HG03175 (cell line): ENCODE measurements at regions not wholly inside any gene's neighbourhood (a gene's known extent, or its start where the extent isn't known, plus 50 kb on each side); places are given as distances from the start of the nearest gene placed in this dataset.
"Not testable (repeated sequence)": the region's sequence is repeated elsewhere in the genome, so short reads cannot be mapped to it uniquely, and the experiment has no call there.

Experiments
- ATAC-seq: cut with Tn5 transposase; IDR thresholded peaks from one replicate; pipeline ENCODE4 v1.9.1; 2021; ENCODE audit warnings: mild to moderate bottlenecking, moderate library complexity; ENCODE audit not compliant: unreplicated experiment

DNA sequence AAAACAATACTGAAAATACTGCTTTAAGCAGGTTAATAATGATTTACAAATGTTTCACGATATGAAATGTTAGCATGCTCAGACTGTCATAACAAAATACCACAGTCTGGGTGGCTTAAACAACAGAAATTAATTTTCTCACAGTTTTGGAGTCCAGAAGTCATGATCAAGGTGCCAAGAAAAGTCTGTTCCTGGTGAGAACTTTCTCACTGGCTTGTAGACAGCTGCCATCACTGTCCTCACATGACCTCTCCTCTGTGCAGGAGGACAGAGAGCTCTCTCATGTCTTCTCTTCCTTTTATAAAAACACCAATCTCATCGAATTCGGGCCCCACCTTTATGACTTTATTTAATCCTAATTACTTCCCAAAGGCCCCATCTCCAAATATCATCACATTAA lies 426.7 kb downstream of the KLHL13 start:
- ATAC-seq, result no peak

DNA sequence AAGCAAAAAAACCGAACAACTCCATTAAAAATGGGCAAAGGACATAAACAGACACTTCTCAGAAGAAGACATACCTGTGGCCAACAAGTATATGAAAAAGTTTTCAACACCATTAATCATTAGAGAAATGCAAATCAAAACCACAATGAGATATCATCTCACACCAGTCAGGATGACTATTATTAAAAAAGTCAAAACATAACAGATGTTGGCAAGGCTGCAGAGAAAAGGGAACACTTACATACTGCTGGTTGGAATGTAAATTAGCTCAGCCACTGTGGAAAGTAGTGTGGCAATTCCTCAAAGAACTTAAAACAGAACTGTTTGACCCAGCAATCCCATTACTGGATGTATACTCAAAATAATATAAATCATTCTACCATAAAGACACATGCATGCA lies 436.3 kb downstream of the KLHL13 start:
- no peak for ATAC-seq

DNA sequence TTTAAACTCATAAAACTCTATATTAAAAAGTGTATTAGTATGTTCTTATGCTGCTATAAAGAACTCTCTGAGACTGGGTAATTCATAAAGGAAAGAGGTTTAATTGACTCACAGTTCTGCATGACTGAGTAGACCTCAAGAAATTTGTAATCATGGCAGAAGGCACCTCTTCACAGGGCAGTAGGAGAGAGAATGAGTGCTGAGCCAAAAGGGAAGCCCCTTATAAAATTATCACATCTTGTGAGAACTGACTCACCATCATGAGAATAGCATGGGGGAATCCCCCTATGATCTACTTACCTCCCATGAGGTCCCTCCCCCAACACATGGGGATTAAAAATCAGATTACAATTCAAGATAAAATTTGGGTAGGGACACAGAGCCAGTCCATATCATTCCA lies 463.2 kb downstream of the KLHL13 start:
- no peak for ATAC-seq

DNA sequence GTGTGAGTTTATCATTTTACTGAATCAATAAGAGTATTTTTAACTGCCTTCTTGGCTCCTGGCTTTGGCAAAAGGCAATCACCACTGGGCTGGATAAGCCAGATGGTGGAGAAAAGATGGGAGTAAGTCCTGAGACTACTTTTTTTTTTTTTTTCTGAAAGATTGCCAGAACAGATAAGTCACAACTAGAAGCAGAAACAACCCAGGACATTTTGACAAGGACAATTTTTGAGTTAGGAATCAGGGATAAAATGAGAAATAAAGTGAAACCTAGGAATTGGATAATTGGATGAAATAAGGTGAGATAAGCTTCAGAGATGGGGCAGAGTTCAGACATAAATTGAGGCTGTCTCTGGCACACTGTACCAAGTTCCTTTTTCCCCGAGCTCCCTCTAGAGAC lies 471.0 kb downstream of the KLHL13 start:
- no peak for ATAC-seq

DNA sequence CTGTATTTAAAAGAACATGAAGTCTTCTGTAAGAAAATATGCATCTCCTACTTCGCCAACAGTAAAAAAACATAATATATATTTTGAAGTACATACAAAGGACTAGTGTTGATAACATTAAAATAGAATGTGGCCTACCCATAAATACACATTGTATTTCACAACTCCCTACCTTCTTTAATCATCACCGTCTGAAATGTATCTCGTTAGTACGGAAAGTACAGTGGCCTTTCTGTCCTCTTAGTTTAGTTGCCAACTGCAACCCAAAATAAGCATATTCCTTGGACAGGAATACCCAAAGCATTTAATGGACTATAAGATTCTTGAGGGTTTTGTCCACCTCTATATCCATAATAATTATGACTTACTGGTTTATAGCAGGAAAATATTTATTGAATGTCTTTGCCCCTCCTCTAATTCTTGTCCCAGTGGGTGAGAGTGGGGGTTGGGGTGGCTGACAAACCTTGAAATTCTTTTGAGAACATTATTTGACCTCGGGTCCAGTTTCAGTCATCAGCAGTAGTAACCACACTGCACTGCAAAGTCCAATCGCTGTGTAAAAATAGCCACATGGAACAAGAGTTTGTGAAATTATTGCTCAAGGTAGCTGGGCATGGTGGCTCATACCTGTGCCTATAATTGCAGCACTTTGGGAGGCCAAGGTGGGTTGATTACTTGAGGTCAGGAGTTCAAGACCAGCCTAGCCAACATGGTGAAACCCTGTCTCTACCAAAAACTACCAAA lies 474.5 kb downstream of the KLHL13 start:
- ATAC-seq, result no peak

DNA sequence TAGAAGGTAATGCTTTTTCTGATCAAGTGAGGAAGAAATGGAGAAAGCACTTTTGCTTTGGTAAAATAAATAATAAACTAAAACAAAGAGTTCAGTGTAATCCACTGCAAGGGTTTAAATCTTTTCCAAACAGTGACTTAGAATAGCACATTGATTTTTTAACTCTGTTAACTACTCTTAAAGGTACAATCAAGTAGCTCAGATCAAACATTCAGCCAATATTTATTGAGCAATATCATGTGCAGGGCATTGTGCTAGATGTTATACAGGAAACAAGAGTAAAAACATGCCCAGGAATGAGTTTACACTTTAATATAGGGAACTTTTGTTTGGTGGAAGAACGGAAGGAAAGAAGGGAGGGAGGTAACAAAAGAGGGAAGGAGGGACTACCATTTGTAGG lies 479.8 kb downstream of the KLHL13 start:
- ATAC-seq, result no peak

DNA sequence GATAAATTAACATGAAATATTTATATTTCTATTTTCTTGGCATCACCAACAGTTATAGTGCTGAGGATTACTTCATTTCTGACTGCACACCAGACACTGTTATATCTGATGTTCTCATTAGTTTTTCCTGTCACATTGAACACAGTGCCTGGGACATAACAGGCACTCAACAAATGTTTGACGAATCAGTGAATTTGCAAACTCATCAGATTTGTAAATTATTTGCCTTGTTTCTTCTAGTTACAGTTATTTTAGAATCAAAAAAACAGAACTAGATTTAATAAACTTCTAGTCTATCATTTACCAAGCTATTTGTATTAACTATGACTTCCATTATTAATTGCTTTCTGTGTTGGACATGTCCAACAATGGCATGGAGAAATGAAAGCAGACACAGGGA lies 483.3 kb downstream of the KLHL13 start:
- ATAC-seq, result no peak

DNA sequence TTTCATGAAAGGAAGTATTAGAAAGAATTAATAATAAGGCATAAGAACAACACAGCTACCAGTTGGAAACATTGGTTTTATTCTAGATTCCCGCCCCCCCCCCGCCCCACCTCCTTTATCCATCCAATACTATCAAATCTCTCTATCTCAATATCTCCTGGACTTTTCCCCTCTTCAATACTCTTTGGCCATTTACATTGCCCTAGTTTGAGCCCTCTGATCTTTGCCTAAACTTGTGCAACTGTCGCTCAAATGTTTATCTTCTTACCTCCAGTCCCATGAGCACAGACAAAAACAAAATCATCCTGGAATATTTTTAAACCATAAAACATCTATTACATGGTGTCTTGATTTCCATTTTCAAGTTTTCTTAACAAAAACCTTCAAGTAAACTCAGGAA lies 488.2 kb downstream of the KLHL13 start:
- no peak for ATAC-seq

DNA sequence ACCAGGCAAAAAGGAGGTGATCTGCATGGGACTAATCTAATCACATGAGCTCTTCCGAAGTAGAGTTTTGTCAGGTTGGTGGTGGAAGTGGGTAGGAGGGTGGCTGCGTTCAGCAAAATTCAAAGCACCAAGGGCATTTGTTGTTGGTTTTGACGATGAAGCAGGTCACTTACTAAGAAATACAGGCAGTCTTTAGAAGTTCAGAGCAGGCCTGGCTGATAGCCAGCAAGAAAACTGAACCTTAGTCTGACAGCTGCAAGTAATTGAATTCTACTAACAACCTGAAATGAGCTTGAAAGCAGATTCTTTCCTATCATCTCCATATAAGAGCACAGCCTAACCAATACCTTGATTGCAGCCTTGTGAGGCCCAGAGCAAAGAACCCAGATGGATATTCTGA lies 505.8 kb downstream of the KLHL13 start:
- no peak for ATAC-seq

DNA sequence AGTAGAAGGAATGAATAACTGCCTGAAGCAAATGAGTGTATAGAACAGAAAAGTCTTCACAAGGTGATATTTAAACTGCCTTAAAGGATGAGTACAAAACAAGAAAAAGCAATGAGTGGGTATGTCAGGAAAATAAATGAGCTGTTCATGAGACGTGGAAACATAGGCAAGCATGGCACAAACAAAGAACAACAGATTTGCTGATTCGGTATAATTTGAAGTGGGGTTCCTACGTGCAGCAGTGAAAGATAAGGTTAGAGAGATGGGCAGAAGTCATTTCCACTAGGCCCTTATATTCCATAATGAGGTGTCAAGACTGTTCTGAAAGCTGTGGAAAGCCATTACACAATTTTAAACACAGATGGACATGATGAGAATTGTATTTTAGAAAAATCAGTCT lies 506.6 kb downstream of the KLHL13 start:
- no peak for ATAC-seq

DNA sequence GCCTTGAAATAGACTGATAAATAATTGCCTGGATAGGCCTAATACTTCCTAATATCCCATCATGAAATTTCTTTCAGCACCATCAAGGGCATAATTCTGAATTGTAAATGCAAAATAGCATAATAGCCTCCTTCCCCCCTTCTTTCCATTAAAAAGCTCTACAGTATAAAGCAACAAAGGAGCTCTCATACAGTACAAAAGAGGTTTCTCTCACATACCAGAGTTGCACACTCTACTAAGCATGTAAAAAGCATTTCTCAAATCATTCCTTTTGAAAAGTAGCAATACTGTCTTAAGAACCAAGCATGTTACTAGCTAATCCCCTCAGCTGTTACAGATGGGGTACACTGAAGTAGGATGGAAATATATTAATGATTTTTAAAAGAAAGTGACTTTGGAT lies 509.0 kb downstream of the KLHL13 start:
- no peak for ATAC-seq

DNA sequence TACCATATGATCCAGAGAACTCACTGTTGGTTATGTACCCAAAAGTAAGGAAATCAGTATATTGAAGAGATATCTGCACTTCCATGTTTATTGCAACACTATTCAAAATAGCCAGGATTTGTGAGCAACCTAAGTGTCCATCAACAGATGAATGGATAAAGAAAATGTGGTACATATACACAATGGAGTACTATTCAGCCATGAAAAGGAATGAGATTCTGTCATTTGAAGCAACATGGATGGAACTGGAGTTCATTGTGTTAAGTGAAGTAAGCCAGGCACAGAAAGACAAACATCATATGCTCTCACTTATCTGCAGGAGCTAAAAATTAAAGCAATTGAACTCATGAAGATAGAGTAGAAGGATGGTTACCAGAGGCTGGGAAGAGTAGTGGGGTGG lies 510.5 kb downstream of the KLHL13 start:
- not testable (repeated sequence) for ATAC-seq

DNA sequence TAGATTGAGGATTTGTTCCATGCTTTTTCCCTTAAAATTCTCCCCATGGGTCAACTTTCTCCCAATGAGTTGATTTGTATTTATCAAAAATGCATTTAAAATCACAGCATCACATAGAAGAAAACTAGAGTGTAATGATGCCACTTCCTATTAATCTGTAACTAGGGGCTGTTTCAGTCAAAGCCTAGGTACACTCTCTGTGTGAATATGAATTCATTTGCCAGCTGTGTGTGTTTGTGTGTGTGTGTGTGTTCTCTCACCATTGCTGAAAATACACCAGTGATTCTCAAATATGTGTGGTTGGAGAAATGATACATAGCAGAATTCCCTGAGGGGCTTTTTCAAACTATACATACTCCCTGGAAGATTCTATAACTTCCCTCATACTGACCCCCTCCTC lies 546.5 kb downstream of the KLHL13 start:
- no peak for ATAC-seq

DNA sequence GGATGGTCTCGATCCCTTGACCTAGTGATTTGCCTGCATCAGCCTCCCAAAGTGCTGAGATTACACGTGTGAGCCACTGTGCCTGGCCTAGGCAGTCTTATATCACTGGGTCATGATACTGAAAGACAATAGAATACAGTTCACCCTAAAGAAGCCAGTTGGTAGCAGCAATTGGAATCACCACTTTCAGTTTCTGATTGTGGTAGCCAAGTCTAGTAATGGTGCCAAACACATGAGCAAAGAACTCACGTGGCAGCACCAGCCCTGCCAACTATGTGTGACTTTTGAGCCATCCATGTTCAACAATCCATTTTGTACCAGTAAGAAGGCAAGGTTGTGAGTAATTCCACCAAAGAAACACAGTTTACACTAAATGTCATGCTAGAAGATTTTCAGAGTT lies 548.4 kb downstream of the KLHL13 start:
- ATAC-seq, result no peak

DNA sequence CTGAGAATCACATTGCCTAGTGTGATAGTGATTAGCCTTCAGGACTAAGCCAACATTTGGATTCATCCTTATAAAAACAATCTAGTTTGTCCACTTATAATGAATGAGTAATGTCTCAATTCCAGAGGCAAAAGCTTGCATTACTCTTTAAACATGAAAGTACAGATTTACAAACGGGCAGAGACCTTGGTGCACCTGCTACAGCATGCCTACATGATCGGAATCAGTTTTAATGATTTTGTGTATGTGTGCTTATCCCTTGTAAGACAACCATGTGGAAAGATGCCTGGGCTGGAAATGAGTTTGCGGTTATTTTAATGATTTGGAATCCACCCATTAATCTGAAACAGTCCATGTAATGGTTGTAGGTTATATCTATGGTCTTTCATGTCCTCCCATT lies 572.7 kb downstream of the KLHL13 start:
- no peak for ATAC-seq

DNA sequence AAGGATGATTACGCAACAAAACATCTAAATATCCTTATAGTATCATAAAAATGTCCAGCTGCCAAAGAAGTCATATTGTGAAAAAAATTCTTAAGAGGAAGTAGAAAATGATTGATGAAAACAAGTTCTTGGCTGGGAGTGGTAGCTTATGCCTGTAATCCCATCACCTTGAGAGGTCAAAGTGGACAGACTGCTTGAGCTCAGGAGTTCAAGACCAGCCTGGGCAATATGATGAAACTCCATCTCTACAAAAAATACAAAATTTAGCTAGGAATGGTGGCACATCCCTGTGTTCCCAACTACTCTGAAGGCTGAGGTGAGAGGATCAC lies 577.6 kb downstream of the KLHL13 start:
- no peak for ATAC-seq

DNA sequence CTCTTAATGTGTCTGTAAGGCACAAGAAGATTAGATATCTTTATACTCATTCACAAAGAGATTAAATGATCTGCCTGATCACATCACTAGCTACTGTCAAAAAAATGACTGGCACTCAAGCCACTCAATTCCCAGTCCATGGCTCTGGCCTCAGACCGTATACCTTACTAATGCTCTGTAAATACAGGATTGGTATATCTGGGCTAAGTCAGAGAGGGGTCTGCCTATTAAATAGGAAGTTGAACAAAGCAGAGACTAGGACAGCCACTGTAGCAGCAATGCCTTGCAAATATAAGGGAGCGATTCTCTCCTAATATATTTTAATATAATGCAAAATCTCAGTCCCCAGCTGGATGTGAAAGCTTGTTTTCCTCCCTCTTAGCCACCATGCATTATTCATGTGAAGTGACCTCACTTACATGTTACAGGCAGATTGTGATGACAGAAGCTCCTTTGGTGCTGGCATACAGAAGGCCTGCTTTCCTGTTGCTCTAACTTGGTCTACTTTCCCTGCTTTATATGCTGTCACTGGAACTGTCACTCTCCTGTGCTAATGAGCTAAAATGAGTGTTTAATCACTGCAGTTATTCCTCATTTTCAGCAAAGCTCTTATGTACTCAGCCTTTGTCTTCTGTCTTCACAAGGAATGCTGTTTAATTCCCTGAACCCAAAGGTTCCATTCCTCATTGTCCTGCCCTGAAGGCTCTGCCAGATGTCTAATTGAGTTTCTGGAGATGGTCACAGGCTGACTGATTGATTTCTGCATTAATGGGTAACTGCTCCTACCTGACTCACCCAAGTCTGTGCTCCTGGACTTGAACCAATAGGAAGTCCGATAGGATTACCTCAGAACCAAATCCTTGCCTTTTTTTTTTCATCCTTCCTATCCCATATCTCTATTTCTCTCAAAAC lies 578.2 kb downstream of the KLHL13 start:
- ATAC-seq, result no peak

DNA sequence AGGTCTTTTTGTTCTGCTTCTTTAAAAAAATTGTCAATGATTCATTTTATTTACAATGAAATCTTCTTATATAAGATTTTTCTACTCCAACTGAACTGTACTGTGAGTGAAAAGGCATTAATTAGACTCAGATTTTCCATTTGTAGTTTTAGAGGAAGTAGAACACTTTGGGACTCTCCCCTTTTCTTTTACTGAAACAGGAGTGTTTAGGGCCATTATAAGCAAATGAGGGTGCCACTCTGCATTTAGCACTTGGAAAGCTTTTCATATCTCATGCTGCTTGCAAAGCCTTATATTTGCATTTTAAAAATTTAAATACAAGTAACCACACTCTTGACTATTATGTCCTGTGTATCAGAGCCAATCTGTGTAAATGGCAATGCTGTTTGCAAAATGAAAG lies 584.3 kb downstream of the KLHL13 start:
- ATAC-seq, result no peak

DNA sequence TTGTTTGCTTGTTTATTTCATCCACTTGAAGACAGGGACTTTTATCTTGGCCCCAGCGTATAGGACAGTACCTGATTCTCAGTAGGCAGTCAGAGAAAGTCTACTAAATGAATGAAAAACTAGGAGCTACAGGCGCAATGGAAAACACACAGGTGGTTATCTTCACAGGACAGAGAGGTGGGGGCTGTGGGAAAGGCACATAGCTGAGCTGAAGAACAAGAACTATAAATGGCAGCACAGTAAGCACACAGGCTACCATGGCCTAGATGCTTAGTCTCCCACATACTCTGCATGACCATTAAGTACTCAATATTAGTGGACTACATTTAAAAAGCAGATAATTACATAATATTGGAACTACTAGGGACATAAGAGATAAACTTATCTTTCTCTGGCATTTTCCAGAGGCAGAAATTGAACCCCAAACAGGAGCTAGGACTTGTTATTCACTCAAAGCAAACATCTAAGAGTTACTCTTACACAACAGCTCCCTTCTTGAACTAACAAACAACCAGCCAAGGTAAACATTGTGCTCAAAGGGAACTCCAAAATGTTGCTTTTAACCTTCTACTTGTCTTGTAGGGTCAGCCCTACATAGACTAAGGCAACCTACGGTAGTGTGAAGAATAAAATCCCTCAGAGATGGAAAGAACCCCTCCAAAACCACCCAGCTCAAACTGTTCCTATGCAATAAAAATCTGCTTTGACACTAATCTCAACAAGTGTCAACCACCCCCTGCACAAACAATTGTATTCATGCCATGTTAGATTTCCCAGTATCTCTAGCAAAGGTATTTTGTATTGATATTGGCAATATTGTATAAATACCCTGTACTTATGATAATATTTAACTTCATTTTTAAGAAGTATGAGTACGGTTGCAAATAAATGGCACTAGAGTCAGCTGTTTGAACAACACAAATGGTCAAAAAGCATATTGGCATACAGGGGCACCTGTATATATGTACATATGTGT lies 593.6 kb downstream of the KLHL13 start:
- ATAC-seq, result no peak

DNA sequence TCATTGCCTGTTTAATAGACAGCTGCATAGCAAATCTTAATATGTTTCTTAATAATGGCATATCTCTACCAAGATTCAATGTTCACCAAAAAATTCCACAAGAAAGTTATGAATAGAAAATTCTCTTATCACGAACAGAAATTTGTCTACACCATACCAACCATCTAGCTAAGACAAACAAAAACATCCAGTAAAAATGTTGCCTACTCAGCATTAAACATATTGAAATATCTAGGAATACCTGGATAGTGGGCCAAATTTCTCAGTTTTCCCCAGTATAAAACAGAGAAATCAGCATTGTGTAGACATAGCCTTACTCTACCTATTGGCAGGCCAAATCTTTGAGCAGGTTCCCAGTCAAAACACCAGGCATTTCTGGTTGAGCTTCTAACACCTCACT lies 598.6 kb downstream of the KLHL13 start:
- no peak for ATAC-seq

DNA sequence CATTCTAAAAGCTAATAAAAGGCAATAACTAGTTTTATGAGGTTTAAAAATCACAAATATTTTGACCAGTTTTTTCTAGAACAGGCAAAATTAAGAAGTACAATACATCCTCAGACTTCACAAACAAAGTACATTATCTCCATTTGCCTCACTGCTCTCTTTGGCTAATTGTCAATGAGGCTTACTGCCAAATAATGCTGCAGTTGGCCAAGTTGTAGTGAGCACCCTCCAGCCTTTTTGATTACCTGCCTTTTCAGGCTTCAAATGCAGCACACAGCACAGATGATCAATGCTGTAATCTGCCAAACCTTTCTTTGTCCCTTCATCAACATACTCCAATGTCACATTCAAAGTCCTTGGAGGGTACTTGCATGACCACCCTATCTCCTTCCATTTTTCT lies 605.2 kb downstream of the KLHL13 start:
- ATAC-seq, result no peak
